SK-N-SH (cell line): ENCODE measurements at regions not wholly inside any gene's neighbourhood (a gene's known extent, or its start where the extent isn't known, plus 50 kb on each side); places are given as distances from the start of the nearest gene placed in this dataset.

Experiments
- CTCF ChIA-PET: fragments of 300-600, 350-600 bp; formaldehyde crosslinking; extraction: SDS; loops from one replicate; lab custom pipeline; 2021; lab: Yijun Ruan, JAX
- POLR2A ChIA-PET: fragments of 350-600 bp; sonication (Branson Sonifier 250); formaldehyde crosslinking; extraction: SDS; loops from one replicate; lab custom pipeline; 2020; ENCODE audit warnings: antibody characterized with exemption, inconsistent platforms; lab: Yijun Ruan, JAX
- DNase-seq: peaks from one replicate; pipeline ENCODE4 v3.0.0; 2012
- H2AFZ ChIP-seq: fragments of 200-600 bp; sonication (generic); 2 replicates; pipeline ENCODE4 v1.8.1; 2016; ENCODE audit warnings: antibody characterized with exemption, mild to moderate bottlenecking, low read depth
- H3F3A ChIP-seq: fragments of 200-600 bp; sonication (generic); replicated peaks from 2 replicates; pipeline ENCODE3; 2016; ENCODE audit warnings: antibody characterized with exemption, mild to moderate bottlenecking; ENCODE audit not compliant: insufficient read depth
- H3K27ac ChIP-seq, 2 experiments: fragments of 200-500 bp in 1 of 2; fragments of 200-600 bp in 1 of 2; sonication (Bioruptor generic) in 1 of 2; sonication (generic), shearing (Covaris generic) in 1 of 2; 2 replicates each; pipeline versions ENCODE4 v1.5.1 to v1.6.1; 2014 to 2016; ENCODE audit warnings: low read depth in 2 of 2, inconsistent platforms in 1 of 2, low read length in 1 of 2, mild to moderate bottlenecking in 1 of 2, mixed read lengths in 1 of 2
- H3K27me3 ChIP-seq: fragments of 200-600 bp; sonication (generic), shearing (Covaris generic); 2 replicates; pipeline ENCODE4 v1.6.1; 2016; ENCODE audit warnings: mixed run types; ENCODE audit not compliant: insufficient read depth
- H3K36me3 ChIP-seq, 2 experiments: fragments of 200-500 bp in 1 of 2; fragments of 200-600 bp in 1 of 2; sonication (Bioruptor generic) in 1 of 2; sonication (generic) in 1 of 2; replicated peaks in 1 of 2; 2 replicates each; pipeline versions ENCODE3 to v1.5.1; 2014 to 2016; ENCODE audit warnings: low read length in 1 of 2, mild to moderate bottlenecking in 1 of 2; ENCODE audit not compliant: insufficient read depth in 2 of 2, control insufficient read depth in 1 of 2
- H3K4me1 ChIP-seq, 2 experiments: fragments of 200-500 bp in 1 of 2; fragments of 200-600 bp in 1 of 2; sonication (Bioruptor generic) in 1 of 2; sonication (generic), shearing (Covaris generic) in 1 of 2; 2 replicates each; pipeline versions ENCODE4 v1.5.1 to v1.6.1; 2014 to 2016; ENCODE audit warnings: low read depth in 1 of 2, low read length in 1 of 2, mixed run types in 1 of 2; ENCODE audit not compliant: insufficient read depth in 2 of 2, control insufficient read depth in 1 of 2
- H3K4me2 ChIP-seq: fragments of 200-600 bp; sonication (generic), shearing (Covaris generic); 2 replicates; pipeline ENCODE4 v1.6.1; 2017; ENCODE audit warnings: mixed run types
- H3K4me3 ChIP-seq, 2 experiments: fragments of 200-500 bp in 1 of 2; fragments of 200-600 bp in 1 of 2; sonication (Bioruptor generic) in 1 of 2; sonication (generic), shearing (Covaris generic) in 1 of 2; 2 replicates each; pipeline versions ENCODE4 v1.5.1 to v1.8.1; 2014 to 2016; ENCODE audit warnings: low read depth in 2 of 2, inconsistent platforms in 1 of 2, low read length in 1 of 2, mild to moderate bottlenecking in 1 of 2, mixed read lengths in 1 of 2, moderate library complexity in 1 of 2
- H3K79me2 ChIP-seq: fragments of 200-600 bp; sonication (generic); 2 replicates; pipeline ENCODE4 v1.8.1; 2017; ENCODE audit warnings: mild to moderate bottlenecking; ENCODE audit not compliant: insufficient read depth
- H3K9ac ChIP-seq: fragments of 200-600 bp; sonication (generic); 2 replicates; pipeline ENCODE4 v1.6.1; 2017; ENCODE audit warnings: mixed run types
- H3K9me2 ChIP-seq: fragments of 200-600 bp; sonication (generic); 2 replicates; pipeline ENCODE4 v1.6.1; 2017; ENCODE audit warnings: mixed run types
- H3K9me3 ChIP-seq: fragments of 200-600 bp; sonication (generic); 2 replicates; pipeline ENCODE4 v1.6.1; 2017; ENCODE audit warnings: mixed run types, mild to moderate bottlenecking, moderate library complexity
- H4K20me1 ChIP-seq: fragments of 200-600 bp; sonication (generic); 2 replicates; pipeline ENCODE4 v1.6.1; 2017; ENCODE audit warnings: mild to moderate bottlenecking, mixed run types; ENCODE audit not compliant: insufficient read depth
- FOSL2 ChIP-seq: IDR thresholded peaks from 2 replicates; pipeline ENCODE4 v1.4.0; 2012; ENCODE audit warnings: low read depth, mild to moderate bottlenecking, moderate library complexity, borderline replicate concordance
- FOXM1 ChIP-seq: IDR thresholded peaks from 2 replicates; pipeline ENCODE4 v1.4.0; 2012; ENCODE audit warnings: low read depth, mild to moderate bottlenecking
- GABPA ChIP-seq: IDR thresholded peaks from 2 replicates; pipeline ENCODE4 v1.4.0; 2012; ENCODE audit warnings: low read depth, mild to moderate bottlenecking
- RAD21 ChIP-seq: IDR thresholded peaks from 2 replicates; pipeline ENCODE4 v1.6.1; 2012; ENCODE audit warnings: mild to moderate bottlenecking, low read length
- RXRA ChIP-seq: IDR thresholded peaks from 2 replicates; pipeline ENCODE4 v1.4.0; 2012; ENCODE audit warnings: low read depth, mild to moderate bottlenecking, borderline replicate concordance
- SIN3A ChIP-seq: IDR thresholded peaks from 2 replicates; pipeline ENCODE4 v1.6.1; 2012; ENCODE audit warnings: low read depth, mild to moderate bottlenecking, low read length, moderate library complexity, borderline replicate concordance
- TAF1 ChIP-seq: IDR thresholded peaks from 2 replicates; pipeline ENCODE4 v1.6.1; 2012; ENCODE audit warnings: low read depth, mild to moderate bottlenecking, low read length, moderate library complexity, borderline replicate concordance
- WGBS: methylation state at CpG from one replicate; pipeline ENCODE4 v1.1.6; 2017; ENCODE audit warnings: low lambda C conversion rate; 5-methylcytosine and 5-hydroxymethylcytosine counted together
- TF ChIP-seq, protein P1 (sequence below): IDR thresholded peaks from 2 replicates; pipeline ENCODE4 v1.6.1; 2012; ENCODE audit warnings: mild to moderate bottlenecking, low read depth, low read length, moderate library complexity
- TF ChIP-seq, protein P2 (sequence below): IDR thresholded peaks from 2 replicates; pipeline ENCODE4 v1.4.0; 2012; ENCODE audit warnings: low read depth, borderline replicate concordance
- TF ChIP-seq, protein P3 (sequence below): IDR thresholded peaks from 2 replicates; pipeline ENCODE4; 2012

DNA sequence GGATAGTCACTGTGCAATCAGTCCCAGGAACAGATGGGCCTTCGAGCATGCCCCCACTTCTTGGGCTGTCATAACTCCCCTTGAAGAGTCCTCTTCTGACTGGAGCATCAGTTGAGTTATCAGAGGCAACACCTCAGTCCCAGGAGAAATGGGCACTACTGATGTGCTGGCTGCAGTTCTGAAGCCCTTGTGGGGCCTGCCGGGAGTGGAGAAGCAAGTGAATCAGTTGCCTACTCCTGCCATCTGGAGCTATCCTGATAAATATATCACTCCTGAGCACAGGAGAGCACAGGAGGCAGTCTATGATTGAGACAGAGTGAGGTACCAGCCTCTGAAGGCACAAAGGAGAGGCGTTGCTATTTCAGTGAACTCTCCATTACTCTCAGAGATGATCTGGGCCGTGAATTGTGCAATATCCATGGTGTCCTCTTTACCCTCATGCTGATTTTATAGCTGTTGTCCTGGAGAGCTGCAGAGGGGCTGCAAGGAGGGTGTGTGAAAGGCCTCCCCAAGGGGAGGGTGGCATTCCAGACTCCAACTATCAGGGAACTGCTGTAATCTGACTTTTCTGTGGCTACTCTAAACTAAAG lies 344.2 kb upstream of the ROPN1 start (continued):
- TF ChIP-seq, protein P1, sequence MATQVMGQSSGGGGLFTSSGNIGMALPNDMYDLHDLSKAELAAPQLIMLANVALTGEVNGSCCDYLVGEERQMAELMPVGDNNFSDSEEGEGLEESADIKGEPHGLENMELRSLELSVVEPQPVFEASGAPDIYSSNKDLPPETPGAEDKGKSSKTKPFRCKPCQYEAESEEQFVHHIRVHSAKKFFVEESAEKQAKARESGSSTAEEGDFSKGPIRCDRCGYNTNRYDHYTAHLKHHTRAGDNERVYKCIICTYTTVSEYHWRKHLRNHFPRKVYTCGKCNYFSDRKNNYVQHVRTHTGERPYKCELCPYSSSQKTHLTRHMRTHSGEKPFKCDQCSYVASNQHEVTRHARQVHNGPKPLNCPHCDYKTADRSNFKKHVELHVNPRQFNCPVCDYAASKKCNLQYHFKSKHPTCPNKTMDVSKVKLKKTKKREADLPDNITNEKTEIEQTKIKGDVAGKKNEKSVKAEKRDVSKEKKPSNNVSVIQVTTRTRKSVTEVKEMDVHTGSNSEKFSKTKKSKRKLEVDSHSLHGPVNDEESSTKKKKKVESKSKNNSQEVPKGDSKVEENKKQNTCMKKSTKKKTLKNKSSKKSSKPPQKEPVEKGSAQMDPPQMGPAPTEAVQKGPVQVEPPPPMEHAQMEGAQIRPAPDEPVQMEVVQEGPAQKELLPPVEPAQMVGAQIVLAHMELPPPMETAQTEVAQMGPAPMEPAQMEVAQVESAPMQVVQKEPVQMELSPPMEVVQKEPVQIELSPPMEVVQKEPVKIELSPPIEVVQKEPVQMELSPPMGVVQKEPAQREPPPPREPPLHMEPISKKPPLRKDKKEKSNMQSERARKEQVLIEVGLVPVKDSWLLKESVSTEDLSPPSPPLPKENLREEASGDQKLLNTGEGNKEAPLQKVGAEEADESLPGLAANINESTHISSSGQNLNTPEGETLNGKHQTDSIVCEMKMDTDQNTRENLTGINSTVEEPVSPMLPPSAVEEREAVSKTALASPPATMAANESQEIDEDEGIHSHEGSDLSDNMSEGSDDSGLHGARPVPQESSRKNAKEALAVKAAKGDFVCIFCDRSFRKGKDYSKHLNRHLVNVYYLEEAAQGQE = no peak
- TF ChIP-seq FOXM1 = no peak
- no peak for TF ChIP-seq GABPA
- TF ChIP-seq TAF1 = no peak
- TF ChIP-seq RAD21 = no peak
- no peak for TF ChIP-seq SIN3A
- TF ChIP-seq, protein P2, sequence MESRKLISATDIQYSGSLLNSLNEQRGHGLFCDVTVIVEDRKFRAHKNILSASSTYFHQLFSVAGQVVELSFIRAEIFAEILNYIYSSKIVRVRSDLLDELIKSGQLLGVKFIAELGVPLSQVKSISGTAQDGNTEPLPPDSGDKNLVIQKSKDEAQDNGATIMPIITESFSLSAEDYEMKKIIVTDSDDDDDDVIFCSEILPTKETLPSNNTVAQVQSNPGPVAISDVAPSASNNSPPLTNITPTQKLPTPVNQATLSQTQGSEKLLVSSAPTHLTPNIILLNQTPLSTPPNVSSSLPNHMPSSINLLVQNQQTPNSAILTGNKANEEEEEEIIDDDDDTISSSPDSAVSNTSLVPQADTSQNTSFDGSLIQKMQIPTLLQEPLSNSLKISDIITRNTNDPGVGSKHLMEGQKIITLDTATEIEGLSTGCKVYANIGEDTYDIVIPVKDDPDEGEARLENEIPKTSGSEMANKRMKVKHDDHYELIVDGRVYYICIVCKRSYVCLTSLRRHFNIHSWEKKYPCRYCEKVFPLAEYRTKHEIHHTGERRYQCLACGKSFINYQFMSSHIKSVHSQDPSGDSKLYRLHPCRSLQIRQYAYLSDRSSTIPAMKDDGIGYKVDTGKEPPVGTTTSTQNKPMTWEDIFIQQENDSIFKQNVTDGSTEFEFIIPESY = no peak
- no peak for TF ChIP-seq FOSL2

DNA sequence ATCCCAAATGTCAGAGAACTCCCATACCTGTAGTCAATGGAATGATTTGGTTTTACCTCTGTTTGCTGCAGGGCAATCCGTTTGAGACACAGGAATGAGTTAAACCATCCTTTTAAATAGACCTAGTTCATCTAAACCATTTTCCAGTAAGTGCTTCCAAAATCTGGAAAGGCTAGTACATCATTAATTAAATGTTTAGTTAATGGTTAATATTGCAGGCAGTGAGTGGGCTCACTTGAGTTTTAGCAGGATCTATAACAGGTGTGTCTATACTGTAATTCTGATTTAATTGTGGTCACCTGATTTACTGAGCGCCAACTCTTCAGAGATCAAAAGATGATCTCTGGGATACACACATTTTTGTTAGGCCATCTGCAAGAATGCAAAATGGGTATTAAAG lies 353.9 kb upstream of the ROPN1 start:
- no peaks in the 10 kb centered on the region for H3F3A ChIP-seq
- H3K79me2 ChIP-seq = no peaks in the 10 kb centered on the region
- no peaks in the 10 kb centered on the region for H3K9me2 ChIP-seq
- no peak overlapping the region for H3K4me3 ChIP-seq
- no peak overlapping the region for H3K27ac ChIP-seq
- H3K9ac ChIP-seq = no peak overlapping the region
- no peak for DNase-seq
- H3K27me3 ChIP-seq = no peaks in the 10 kb centered on the region
- WGBS = 75% methylated on average over 2 of the region's 2 CpGs
- no peak for TF ChIP-seq FOXM1
- no peak for TF ChIP-seq RXRA
- TF ChIP-seq, protein P3, sequence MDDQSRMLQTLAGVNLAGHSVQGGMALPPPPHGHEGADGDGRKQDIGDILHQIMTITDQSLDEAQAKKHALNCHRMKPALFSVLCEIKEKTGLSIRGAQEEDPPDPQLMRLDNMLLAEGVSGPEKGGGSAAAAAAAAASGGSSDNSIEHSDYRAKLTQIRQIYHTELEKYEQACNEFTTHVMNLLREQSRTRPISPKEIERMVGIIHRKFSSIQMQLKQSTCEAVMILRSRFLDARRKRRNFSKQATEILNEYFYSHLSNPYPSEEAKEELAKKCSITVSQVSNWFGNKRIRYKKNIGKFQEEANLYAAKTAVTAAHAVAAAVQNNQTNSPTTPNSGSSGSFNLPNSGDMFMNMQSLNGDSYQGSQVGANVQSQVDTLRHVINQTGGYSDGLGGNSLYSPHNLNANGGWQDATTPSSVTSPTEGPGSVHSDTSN = no peak
- TF ChIP-seq, all 33 proteins: peak for 0
- no peaks in the 10 kb centered on the region for H3K9me3 ChIP-seq
- no peak overlapping the region for H3K4me2 ChIP-seq
- no peaks in the 10 kb centered on the region for H4K20me1 ChIP-seq
- H3K36me3 ChIP-seq = peaks cover 0 to 4% of the 10 kb centered on the region in 2 experiments
- H2AFZ ChIP-seq = no peak overlapping the region
- peaks cover 0 to 12% of the 10 kb centered on the region in 2 experiments; a peak in 2 of 4 replicates for H3K4me1 ChIP-seq
- CTCF ChIA-PET = no interaction called here
- POLR2A ChIA-PET = no interaction called here
